ENCODE measurements at regions not wholly inside any gene's neighbourhood (a gene's known extent, or its start where the extent isn't known, plus 50 kb on each side); places are given as distances from the start of the nearest gene placed in this dataset.

- no peak for TF ChIP-seq CTCF (IDR thresholded peaks at IDR 0.05; ENCODE audit: unreplicated experiment in 3 of 3)
- no peak overlapping the region for H3K4me3 Mint-ChIP-seq
- H3K9me3 Mint-ChIP-seq, result no peaks in the 10 kb centered on the region
- H3K27me3 Mint-ChIP-seq (ENCODE audit: low read depth), result peaks cover 18% of the 10 kb centered on the region
- no peaks in the 10 kb centered on the region for H3K36me3 Mint-ChIP-seq (ENCODE audit: low read depth)
- H3K4me1 Mint-ChIP-seq, result no peaks in the 10 kb centered on the region
- no peak overlapping the region for H3K27ac Mint-ChIP-seq
Measured at GRCh38 chr16:81174644-81175324, 63.7 kb upstream of the BCO1 start.

- Mint-ChIP-seq H3K4me1 (no peaks in the 10 kb centered on the region), H3K27me3 (ENCODE audit: low read depth) (peaks cover 28% of the 10 kb centered on the region), H3K36me3 (ENCODE audit: low read depth) (no peaks in the 10 kb centered on the region), H3K4me3 (no peak overlapping the region), H3K9me3 (no peaks in the 10 kb centered on the region), H3K27ac (no peak overlapping the region)
- no peak for TF ChIP-seq CTCF (IDR thresholded peaks at IDR 0.05; ENCODE audit: unreplicated experiment in 3 of 3)
Measured at GRCh38 chr16:81172769-81173658, 65.5 kb upstream of the BCO1 start.

- Mint-ChIP-seq H3K27ac (no peak overlapping the region), H3K27me3 (ENCODE audit: low read depth) (peaks cover 24% of the 10 kb centered on the region)
- no peak for TF ChIP-seq CTCF (IDR thresholded peaks at IDR 0.05; ENCODE audit: unreplicated experiment in 3 of 3)
Measured at GRCh38 chr16:81170824-81171223, 67.7 kb upstream of the BCO1 start.

GRCh38 chr16:81168406-81168805, 70.1 kb upstream of the BCO1 start:
- Mint-ChIP-seq H3K4me1 (no peaks in the 10 kb centered on the region), H3K4me3 (no peak overlapping the region), H3K27ac (no peak overlapping the region), H3K9me3 (no peaks in the 10 kb centered on the region), H3K27me3 (ENCODE audit: low read depth) (peaks cover 35% of the 10 kb centered on the region), H3K36me3 (ENCODE audit: low read depth) (no peaks in the 10 kb centered on the region)
- no peak for TF ChIP-seq CTCF (IDR thresholded peaks at IDR 0.05; ENCODE audit: unreplicated experiment in 3 of 3)

More at GRCh38 chr16:81170824-81171223, 67.7 kb upstream of the BCO1 start:
- Mint-ChIP-seq H3K4me3 (no peak overlapping the region), H3K4me1 (no peaks in the 10 kb centered on the region), H3K9me3 (no peaks in the 10 kb centered on the region), H3K36me3 (ENCODE audit: low read depth) (no peaks in the 10 kb centered on the region)

- H3K4me3 Mint-ChIP-seq, result no peak overlapping the region
- no peaks in the 10 kb centered on the region for H3K36me3 Mint-ChIP-seq (ENCODE audit: low read depth)
- H3K9me3 Mint-ChIP-seq, result no peaks in the 10 kb centered on the region
- no peaks in the 10 kb centered on the region for H3K4me1 Mint-ChIP-seq
- H3K27ac Mint-ChIP-seq, result no peak overlapping the region
- peaks cover 35% of the 10 kb centered on the region for H3K27me3 Mint-ChIP-seq (ENCODE audit: low read depth)
- no peak for TF ChIP-seq CTCF (IDR thresholded peaks at IDR 0.05; ENCODE audit: unreplicated experiment in 3 of 3)
Measured at GRCh38 chr16:81167851-81168250, 70.6 kb upstream of the BCO1 start.
